ENCODE measurements at regions not wholly inside any gene's neighbourhood (a gene's known extent, or its start where the extent isn't known, plus 50 kb on each side); places are given as distances from the start of the nearest gene placed in this dataset.

DNA sequence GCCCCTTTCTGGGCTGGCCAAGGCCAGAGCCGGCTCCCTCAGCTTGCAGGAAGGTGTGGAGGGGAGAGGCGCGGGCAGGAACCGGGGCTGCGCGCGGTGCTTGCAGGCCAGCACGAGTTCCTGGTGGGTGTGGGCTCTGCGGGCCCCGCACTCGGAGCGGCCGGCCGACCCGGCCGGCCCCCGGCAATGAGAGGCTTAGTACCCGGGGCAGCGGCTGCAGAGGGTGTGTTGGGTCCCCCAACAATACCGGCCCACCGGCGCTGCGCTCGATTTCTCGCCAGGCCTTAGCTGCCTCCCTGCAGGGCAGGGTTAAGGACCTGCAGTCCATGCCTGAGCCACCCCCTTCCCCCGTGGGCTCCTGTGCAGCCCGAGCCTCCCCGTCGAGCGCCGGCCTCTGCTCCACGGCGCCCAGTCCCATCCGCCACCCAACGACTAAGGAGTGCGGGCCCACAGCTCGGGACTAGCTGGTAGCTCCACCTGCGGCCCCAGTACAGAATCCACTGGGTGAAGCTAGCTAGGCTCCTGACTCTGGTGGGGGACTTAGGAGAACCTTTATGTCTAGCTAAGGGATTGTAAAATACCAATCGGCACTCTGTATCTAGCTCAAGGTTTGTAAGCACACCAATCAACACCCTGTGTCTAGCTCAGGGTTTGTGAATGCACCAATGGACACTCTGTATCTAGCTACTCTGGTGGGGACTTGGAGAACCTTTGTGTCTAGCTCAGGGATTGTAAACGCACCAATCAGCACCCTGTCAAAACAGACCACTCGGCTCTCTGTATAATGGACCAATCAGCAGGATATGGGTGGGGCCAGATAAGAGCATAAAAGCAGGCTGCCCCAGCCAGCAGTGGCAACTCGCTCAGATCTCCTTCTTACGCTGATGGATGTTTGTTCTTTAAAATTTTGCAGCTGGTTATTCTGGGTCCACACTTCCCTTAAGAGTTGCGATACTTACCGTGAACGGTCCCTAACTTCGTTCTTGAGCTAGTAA, 167.4 kb upstream of the RREB1 start:
- peak; percentile 41 for DNase-seq
- TF ChIP-seq, protein P1, sequence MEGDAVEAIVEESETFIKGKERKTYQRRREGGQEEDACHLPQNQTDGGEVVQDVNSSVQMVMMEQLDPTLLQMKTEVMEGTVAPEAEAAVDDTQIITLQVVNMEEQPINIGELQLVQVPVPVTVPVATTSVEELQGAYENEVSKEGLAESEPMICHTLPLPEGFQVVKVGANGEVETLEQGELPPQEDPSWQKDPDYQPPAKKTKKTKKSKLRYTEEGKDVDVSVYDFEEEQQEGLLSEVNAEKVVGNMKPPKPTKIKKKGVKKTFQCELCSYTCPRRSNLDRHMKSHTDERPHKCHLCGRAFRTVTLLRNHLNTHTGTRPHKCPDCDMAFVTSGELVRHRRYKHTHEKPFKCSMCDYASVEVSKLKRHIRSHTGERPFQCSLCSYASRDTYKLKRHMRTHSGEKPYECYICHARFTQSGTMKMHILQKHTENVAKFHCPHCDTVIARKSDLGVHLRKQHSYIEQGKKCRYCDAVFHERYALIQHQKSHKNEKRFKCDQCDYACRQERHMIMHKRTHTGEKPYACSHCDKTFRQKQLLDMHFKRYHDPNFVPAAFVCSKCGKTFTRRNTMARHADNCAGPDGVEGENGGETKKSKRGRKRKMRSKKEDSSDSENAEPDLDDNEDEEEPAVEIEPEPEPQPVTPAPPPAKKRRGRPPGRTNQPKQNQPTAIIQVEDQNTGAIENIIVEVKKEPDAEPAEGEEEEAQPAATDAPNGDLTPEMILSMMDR (conservative IDR thresholded peaks at IDR 0.05), result no peak
- Histone ChIP-seq H3K14ac (ENCODE audit: insufficient read depth, low read length) (no peak overlapping the region), H3T11ph (ENCODE audit: low read length) (no peak overlapping the region), H2BK20ac (ENCODE audit: low read depth, low read length, poor library complexity, severe bottlenecking) (no peak overlapping the region), H2BK120ac (ENCODE audit: low read depth, low read length, poor library complexity, severe bottlenecking) (no peak overlapping the region), H3K4me2 (ENCODE audit: insufficient read depth, insufficient read length, low read length) (no peak overlapping the region), H3K27me3 (ENCODE audit: insufficient read depth, low read length) (no peaks in the 10 kb centered on the region), H3K56ac (ENCODE audit: insufficient read length, low read depth, low read length) (no peak overlapping the region), H2BK12ac (ENCODE audit: insufficient read length, low read depth, low read length) (no peak overlapping the region), H3K79me2 (ENCODE audit: insufficient read depth, low read length) (no peaks in the 10 kb centered on the region), H3K9ac (ENCODE audit: extremely low read depth, insufficient read length, low read length) (no peak overlapping the region), H3K79me1 (ENCODE audit: insufficient read depth, low read depth, low read length, poor library complexity, severe bottlenecking) (no peaks in the 10 kb centered on the region), H4K20me1 (ENCODE audit: control insufficient read depth, insufficient read depth, insufficient read length) (no peaks in the 10 kb centered on the region), H4K8ac (replicated peaks; ENCODE audit: insufficient read length, low read depth, low read length) (no peak overlapping the region), H3K23ac (ENCODE audit: insufficient read length, low read depth, low read length) (no peak overlapping the region), H3K27ac (ENCODE audit: insufficient read length, low read depth, low read length) (no peak overlapping the region), H3K23me2 (ENCODE audit: insufficient read length, low read depth, low read length, poor library complexity, severe bottlenecking) (no peaks in the 10 kb centered on the region), H2AK5ac (ENCODE audit: insufficient read length, low read length) (no peak overlapping the region), H2BK5ac (ENCODE audit: insufficient read length, low read length) (no peak overlapping the region), H2AFZ (ENCODE audit: low read length) (no peak overlapping the region), H3K4ac (ENCODE audit: low read depth, low read length) (no peak overlapping the region), H4K91ac (ENCODE audit: insufficient read length, low read depth, low read length) (no peak overlapping the region), H3K4me1 (ENCODE audit: insufficient read depth, low read length) (no peaks in the 10 kb centered on the region), H3K18ac (ENCODE audit: insufficient read length, low read depth, low read length) (no peak overlapping the region), H2BK15ac (ENCODE audit: low read depth, low read length) (no peak overlapping the region), H4K5ac (ENCODE audit: insufficient read length, low read depth, low read length) (no peak overlapping the region), H3K9me3 (ENCODE audit: control insufficient read depth, low read depth, low read length) (no peaks in the 10 kb centered on the region)
- no CpG with 5 or more reads among the region's 47 CpGs for WGBS (ENCODE audit: extremely low coverage, insufficient read length, low lambda C conversion rate)
- Mint-ChIP-seq H3K4me1 (peaks cover 0 to 11% of the 10 kb centered on the region in 2 experiments; a peak in 2 of 4 replicates), H3K27me3 (ENCODE audit: low read depth) (peaks cover 3% of the 10 kb centered on the region; the same call in 1 of the 2 replicates), H3K9me3 (no peaks in the 10 kb centered on the region), H3K36me3 (ENCODE audit: insufficient read depth in 1 of 3, low read depth in 3 of 3) (no peaks in the 10 kb centered on the region), H3K4me3 (no peak overlapping the region; a peak in 1 of 5 replicates), H3K27ac (no peak overlapping the region)
